ENCODE measurements at regions not wholly inside any gene's neighbourhood (a gene's known extent, or its start where the extent isn't known, plus 50 kb on each side); places are given as distances from the start of the nearest gene placed in this dataset.

DNA sequence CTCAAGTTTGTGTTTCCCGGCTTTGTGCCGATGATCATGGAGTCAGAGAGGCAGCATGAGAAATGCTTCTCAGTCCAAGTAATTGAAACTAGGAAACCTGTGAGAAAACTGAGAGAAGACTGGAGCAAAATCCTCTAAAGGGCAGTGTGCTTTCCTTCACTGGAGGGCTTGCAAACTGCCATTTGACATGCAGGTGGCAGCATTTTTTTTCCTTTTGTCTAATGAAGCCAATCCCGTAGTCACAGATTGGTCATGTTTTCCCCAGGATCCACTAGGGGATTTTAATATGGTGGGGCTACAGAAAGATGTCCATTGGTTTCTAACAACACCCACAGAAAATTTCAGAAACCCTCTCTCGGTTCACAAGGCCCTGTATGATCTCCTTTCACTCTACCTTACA is 117.4 kb upstream of the NUDT10 start:
- TF ChIP-seq, protein P1, sequence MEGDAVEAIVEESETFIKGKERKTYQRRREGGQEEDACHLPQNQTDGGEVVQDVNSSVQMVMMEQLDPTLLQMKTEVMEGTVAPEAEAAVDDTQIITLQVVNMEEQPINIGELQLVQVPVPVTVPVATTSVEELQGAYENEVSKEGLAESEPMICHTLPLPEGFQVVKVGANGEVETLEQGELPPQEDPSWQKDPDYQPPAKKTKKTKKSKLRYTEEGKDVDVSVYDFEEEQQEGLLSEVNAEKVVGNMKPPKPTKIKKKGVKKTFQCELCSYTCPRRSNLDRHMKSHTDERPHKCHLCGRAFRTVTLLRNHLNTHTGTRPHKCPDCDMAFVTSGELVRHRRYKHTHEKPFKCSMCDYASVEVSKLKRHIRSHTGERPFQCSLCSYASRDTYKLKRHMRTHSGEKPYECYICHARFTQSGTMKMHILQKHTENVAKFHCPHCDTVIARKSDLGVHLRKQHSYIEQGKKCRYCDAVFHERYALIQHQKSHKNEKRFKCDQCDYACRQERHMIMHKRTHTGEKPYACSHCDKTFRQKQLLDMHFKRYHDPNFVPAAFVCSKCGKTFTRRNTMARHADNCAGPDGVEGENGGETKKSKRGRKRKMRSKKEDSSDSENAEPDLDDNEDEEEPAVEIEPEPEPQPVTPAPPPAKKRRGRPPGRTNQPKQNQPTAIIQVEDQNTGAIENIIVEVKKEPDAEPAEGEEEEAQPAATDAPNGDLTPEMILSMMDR (IDR thresholded peaks at IDR 0.05): no peak
- TF ChIP-seq POLR2A (IDR thresholded peaks at IDR 0.05): no peak

All from body of pancreas (tissue), 4 donors.